ENCODE measurements at regions not wholly inside any gene's neighbourhood (a gene's known extent, or its start where the extent isn't known, plus 50 kb on each side); places are given as distances from the start of the nearest gene placed in this dataset.
"Not testable (repeated sequence)": the region's sequence is repeated elsewhere in the genome, so short reads cannot be mapped to it uniquely, and the experiment has no call there.

DNA sequence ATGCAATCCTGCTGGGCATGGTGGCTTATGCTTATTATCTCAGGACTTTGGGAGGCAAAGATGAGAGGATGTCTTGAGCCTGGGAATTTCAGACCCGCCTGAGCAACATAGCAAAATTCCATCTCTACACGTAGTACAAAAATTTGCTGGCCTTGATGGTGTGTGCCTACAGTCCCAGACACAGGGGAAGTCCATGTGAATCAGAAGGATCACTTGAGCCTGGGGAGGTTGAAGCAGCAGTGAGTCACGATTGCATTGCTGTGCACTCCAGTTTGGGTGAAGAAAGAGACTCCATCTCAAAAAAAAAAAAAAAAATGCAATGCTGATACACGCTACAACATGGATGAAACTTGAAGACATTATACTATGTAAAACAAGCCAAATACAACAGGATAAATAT lies 272.9 kb downstream of the CDY2B start:
- intact Hi-C loops (cut with micrococcal nuclease); DNase-seq; ATAC-seq: not testable (repeated sequence)

DNA sequence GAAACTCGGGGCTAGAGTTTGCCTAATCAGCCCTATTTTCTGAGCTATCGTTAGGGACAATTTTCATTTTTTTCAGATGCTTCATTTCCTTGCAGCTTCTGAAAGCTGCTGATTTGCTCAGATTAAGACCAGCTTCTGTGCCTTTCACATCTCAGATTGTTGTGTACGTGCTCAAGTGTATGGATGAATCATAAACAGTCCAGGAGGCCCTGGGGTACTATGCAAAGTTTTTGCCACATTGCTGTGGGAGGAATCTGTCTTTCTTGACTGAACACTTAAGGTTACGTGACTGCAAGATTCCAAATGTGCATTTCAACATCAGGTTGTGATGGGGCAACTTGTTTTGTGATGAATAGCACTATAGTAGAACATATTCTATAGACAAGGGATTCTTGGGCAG lies 280.8 kb downstream of the CDY2B start:
- DNase-seq; ATAC-seq; intact Hi-C loops (cut with micrococcal nuclease): not testable (repeated sequence)

DNA sequence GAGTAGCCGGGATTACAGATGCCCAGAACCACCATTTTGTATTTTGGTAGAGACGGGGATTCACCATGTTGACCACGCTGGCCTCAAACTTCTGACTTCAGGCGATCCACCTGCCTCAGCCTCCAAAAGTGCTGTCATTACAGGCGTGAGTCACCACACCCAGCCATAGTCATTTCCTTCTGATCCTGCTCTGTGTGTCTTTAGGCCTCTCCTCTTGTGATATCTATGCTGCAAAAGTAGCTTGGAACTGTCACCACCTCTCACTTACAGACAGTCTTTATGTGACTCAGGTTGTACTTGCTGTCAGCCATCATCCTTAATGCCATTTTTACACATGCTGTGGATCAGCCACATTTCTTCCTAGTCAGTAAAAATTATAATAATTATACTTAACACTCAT lies 286.3 kb downstream of the CDY2B start:
- ATAC-seq; intact Hi-C loops (cut with micrococcal nuclease); DNase-seq: not testable (repeated sequence)

DNA sequence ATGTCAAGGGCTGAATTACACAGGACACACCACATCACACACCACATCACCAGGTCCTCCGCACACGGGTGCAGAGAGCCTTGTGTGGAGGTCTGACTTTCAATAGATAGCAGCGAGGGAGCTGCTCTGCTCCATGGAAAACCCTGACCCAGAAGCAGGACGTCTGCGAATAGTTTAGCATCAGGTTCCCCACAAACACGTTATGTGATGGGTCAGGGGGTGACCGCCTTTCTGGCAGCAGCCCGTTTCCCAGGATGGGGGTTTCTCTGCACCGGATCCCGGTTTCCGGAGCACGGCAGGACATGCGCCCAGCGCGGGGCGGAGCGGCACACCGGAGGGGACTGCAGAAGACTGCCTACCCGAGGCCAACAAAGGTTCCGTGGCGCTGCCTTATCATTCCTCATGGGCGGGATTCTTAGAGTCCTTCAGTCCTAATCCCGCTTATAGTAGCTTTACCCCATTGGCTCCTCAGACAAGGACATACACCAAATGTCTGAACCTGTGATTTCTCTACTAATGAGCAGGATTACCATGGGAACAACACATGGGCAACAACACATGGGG lies 300.0 kb downstream of the CDY2B start:
- intact Hi-C loops (cut with micrococcal nuclease); ATAC-seq; DNase-seq: not testable (repeated sequence)

DNA sequence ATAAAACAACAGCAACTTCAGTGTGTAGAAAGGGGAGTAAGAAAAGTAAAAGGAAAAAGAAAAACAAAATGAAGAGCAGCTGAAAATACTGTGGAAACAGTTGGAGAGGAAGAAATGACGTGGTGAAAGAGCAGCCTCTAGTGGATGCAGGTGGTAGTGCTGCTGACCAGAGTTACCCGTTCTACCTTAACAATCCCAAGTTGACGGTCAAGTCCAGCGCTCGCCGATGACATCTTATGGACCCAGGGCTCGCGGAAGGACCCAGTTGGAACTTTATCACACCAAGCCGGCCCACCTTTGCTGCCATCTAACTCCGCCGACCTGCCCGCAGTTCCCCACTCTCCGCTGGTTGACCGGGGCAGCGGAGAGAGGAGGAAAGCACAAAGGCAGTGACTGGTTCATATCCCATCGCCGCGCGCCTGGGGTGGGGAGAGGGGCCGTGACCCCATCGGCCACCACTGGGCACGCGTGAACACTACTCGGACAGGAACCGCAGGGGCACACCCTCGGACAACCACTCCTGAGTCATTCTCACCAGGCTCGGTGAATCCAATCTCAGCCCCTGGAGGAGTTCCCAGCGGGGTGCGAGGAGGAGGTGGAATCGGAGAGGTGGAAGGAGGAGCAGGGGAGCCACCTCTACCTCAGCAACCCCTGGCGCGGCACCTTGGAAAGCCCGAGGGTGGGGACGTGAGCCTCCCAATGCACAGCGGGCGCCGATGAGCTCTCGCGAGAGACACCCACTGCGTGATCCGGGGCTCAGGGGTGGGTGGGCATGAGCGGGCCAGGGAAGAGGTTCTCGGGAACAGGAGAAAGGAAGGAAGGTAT lies 300.7 kb downstream of the CDY2B start:
- peak; percentile 54 for ATAC-seq
- intact Hi-C loops (cut with micrococcal nuclease); DNase-seq: not testable (repeated sequence)

DNA sequence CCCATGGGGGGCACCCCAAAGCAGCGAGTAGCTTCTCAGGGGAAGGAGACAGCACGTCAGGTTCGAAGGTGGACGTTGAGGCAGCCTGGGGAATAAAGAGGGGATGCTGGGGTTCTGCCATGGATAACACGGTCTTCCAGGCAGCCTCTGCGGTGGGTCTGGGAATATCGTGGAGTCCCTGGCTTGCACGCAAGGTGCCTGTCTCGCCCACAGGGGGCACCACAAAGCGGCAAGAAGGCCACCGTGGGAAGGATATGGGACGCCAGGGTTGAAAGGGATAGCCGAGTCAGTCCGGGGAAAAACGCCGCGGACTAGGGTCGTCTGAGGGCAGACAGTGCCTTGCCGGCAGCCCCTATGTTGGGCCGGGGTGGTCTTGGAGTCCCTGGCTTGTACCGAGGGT lies 316.9 kb downstream of the CDY2B start:
- intact Hi-C loops (cut with micrococcal nuclease); DNase-seq; ATAC-seq: not testable (repeated sequence)

Data from left ventricle myocardium superior (tissue), 1 donor.